CD14-positive monocyte (primary cell): ENCODE measurements at regions not wholly inside any gene's neighbourhood (a gene's known extent, or its start where the extent isn't known, plus 50 kb on each side); places are given as distances from the start of the nearest gene placed in this dataset.

Experiments
- DNase-seq, 3 donors: peaks; one replicate each; pipeline ENCODE4 v3.0.0-alpha.2; 2011 to 2022
- H2AFZ ChIP-seq: 2 replicates; pipeline ENCODE4 v1.6.0; 2012; ENCODE audit warnings: mild to moderate bottlenecking, low read depth, low read length, inconsistent platforms; ENCODE audit not compliant: insufficient read depth, poor library complexity, severe bottlenecking
- H3K27ac ChIP-seq, 2 donors: 1 replicate in 1 of 2; 2 replicates in 1 of 2; pipeline ENCODE4 v1.5.1; 2012 to 2013; ENCODE audit warnings: low read length in 2 of 2, control low read depth in 1 of 2, inconsistent platforms in 1 of 2, low read depth in 1 of 2, mild to moderate bottlenecking in 1 of 2
- H3K27me3 ChIP-seq, 2 donors: one replicate each; pipeline versions ENCODE4 v1.6.0 to v1.6.1; 2011 to 2013; ENCODE audit warnings: low read length in 2 of 2; ENCODE audit not compliant: control insufficient read depth in 2 of 2, insufficient read depth in 2 of 2
- H3K36me3 ChIP-seq, 2 donors: replicated peaks in 1 of 2; 1 replicate in 1 of 2; 2 replicates in 1 of 2; pipeline versions ENCODE4 v1.5.1 to v1.6.1; 2012 to 2013; ENCODE audit warnings: low read length in 2 of 2, control low read depth in 1 of 2, inconsistent platforms in 1 of 2, mild to moderate bottlenecking in 1 of 2; ENCODE audit not compliant: insufficient read depth in 2 of 2, control insufficient read depth in 1 of 2
- H3K4me1 ChIP-seq, 2 donors: 1 replicate in 1 of 2; 2 replicates in 1 of 2; pipeline versions ENCODE4 v1.5.1 to v1.6.1; 2012 to 2013; ENCODE audit warnings: low read length in 2 of 2, control low read depth in 1 of 2, inconsistent platforms in 1 of 2, mild to moderate bottlenecking in 1 of 2, moderate library complexity in 1 of 2; ENCODE audit not compliant: insufficient read depth in 2 of 2, control insufficient read depth in 1 of 2
- H3K4me2 ChIP-seq: replicated peaks from 2 replicates; pipeline ENCODE3; 2012; ENCODE audit warnings: low read length, moderate library complexity, mild to moderate bottlenecking; ENCODE audit not compliant: poor library complexity, severe bottlenecking; ENCODE audit errors: extremely low read depth
- H3K4me3 ChIP-seq, 3 experiments: fragments of 200-600 bp in 1 of 3; sonication (generic) in 1 of 3; replicated peaks in 1 of 3; 1 replicate in 2 of 3; 2 replicates in 1 of 3; pipeline ENCODE4 v1.5.1; 2011 to 2013; ENCODE audit warnings: low read length in 3 of 3, mild to moderate bottlenecking in 3 of 3, control low read depth in 2 of 3, low read depth in 2 of 3, inconsistent platforms in 1 of 3, moderate library complexity in 1 of 3
- H3K79me2 ChIP-seq: 2 replicates; pipeline ENCODE4 v1.6.0; 2012; ENCODE audit warnings: mild to moderate bottlenecking, control low read depth, inconsistent platforms, low read length, moderate library complexity; ENCODE audit not compliant: insufficient read depth
- H3K9ac ChIP-seq: 2 replicates; pipeline ENCODE4 v1.6.0; 2017; ENCODE audit warnings: low read length, mild to moderate bottlenecking; ENCODE audit not compliant: insufficient read depth, poor library complexity, severe bottlenecking
- H3K9me3 ChIP-seq, 2 donors: replicated peaks in 1 of 2; 1 replicate in 1 of 2; 2 replicates in 1 of 2; pipeline versions ENCODE4 v1.5.1 to v1.6.1; 2012 to 2013; ENCODE audit warnings: low read length in 2 of 2, control low read depth in 1 of 2; ENCODE audit not compliant: control insufficient read depth in 1 of 2, insufficient read depth in 1 of 2
- H4K20me1 ChIP-seq: 2 replicates; pipeline ENCODE4 v1.6.0; 2012; ENCODE audit warnings: mild to moderate bottlenecking, low read length, control low read depth, moderate library complexity; ENCODE audit not compliant: insufficient read depth
- H3K27ac Mint-ChIP-seq, 7 donors: one replicate each; pipeline ENCODE4 v1.8.0; 2020; ENCODE audit warnings: mild to moderate bottlenecking in 7 of 7, mixed read lengths in 7 of 7, moderate library complexity in 6 of 7, inconsistent platforms in 2 of 7
- H3K27me3 Mint-ChIP-seq, 3 donors: one replicate each; pipeline ENCODE4 v1.8.0; 2021 to 2022; ENCODE audit warnings: low read depth in 3 of 3, mild to moderate bottlenecking in 3 of 3, mixed read lengths in 3 of 3, moderate library complexity in 3 of 3, inconsistent platforms in 1 of 3
- H3K36me3 Mint-ChIP-seq, 2 donors: one replicate each; pipeline ENCODE4 v1.8.0; 2020; ENCODE audit warnings: mixed read lengths in 2 of 2, inconsistent platforms in 1 of 2, mild to moderate bottlenecking in 1 of 2
- H3K4me1 Mint-ChIP-seq: one replicate; pipeline ENCODE4 v1.8.0; 2020; ENCODE audit warnings: mild to moderate bottlenecking, mixed read lengths
- H3K4me3 Mint-ChIP-seq, 2 donors: one replicate each; pipeline ENCODE4 v1.8.0; 2020; ENCODE audit warnings: mild to moderate bottlenecking in 2 of 2, mixed read lengths in 2 of 2, moderate library complexity in 1 of 2
- H3K9me3 Mint-ChIP-seq, 7 donors: one replicate each; pipeline ENCODE4 v1.8.0; 2020 to 2022; ENCODE audit warnings: mixed read lengths in 7 of 7, mild to moderate bottlenecking in 6 of 7, moderate library complexity in 6 of 7, inconsistent platforms in 2 of 7
- CTCF ChIP-seq: fragments of 200-600 bp; IDR thresholded peaks from one replicate; pipeline ENCODE4 v1.8.0; 2022; ENCODE audit warnings: antibody characterized with exemption, mild to moderate bottlenecking
- WGBS: methylation state at CpG from one replicate; pipeline ENCODE4 v1.1.5; 2013; ENCODE audit warnings: missing lambda C conversion rate; ENCODE audit not compliant: insufficient coverage; 5-methylcytosine and 5-hydroxymethylcytosine counted together
- intact Hi-C, 2 donors: fragments of 100-400 bp; cut with micrococcal nuclease; formaldehyde crosslinking; loops; one replicate each; pipeline versions ENCODE4 v1.15.0 to v1.15.1; 2023

DNA sequence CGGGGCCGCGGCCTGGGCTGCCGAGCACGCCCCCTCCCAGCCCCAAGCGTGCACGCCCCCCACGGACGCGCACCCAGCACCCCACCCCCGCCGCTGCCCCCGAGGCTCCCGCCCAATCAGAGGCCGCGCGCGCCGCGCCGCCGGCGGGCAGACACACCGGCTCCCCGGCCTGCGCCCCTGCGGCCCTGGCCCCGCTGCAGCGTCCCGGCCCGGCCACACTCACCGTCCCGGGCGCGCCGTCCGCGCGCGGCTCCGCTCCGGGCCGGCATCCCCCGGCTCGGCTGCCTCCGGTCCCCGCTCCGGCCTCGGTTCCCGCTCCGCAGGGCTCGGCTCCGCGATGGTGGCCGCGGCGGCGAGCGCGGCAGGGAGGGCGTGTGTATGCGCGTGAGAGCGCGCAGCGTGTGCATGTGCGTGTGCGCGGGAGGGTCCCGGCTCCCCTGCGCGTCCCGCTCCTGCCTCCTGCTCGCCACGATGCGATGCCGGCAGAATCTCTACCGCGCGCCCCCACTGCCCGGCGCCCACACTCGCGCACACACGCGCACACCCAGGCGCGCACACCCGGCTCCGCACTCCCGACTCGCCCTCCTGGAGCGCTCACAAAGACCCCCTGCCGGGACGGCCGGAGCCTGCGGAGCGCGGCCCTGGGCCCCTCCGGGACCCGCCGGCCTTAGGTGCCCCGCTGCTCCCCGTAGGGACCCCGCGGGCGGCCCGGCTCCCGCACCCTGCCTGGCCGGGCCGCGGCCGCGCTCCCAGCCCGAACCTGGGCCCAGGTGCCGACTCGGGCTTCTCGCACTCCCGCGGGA is 186.5 kb upstream of the LINGO1 start:
- Histone ChIP-seq H4K20me1 (no peaks in the 10 kb centered on the region), H3K36me3 (no peaks in the 10 kb centered on the region), H3K27me3 (peaks cover 18 to 46% of the 10 kb centered on the region in 2 donors), H3K4me1 (no peaks in the 10 kb centered on the region), H3K9me3 (peaks cover 0 to 7% of the 10 kb centered on the region in 2 donors), H3K9ac (no peak overlapping the region), H2AFZ (no peak overlapping the region), H3K27ac (no peak overlapping the region), H3K4me3 (no peak overlapping the region), H3K79me2 (no peaks in the 10 kb centered on the region), H3K4me2 (peak overlapping the region; percentile 22)
- under 1% methylated on average over 119 of the region's 120 CpGs for WGBS
- no peak overlapping the region for H3K4me3 Mint-ChIP-seq
- H3K27me3 Mint-ChIP-seq, result peaks cover 35 to 67% (median 56%) of the 10 kb centered on the region in 3 donors
- H3K36me3 Mint-ChIP-seq, result no peaks in the 10 kb centered on the region
- no peaks in the 10 kb centered on the region for H3K4me1 Mint-ChIP-seq
- TF ChIP-seq CTCF, result no peak
- H3K27ac Mint-ChIP-seq, result no peak overlapping the region
- intact Hi-C loops, result no loop called here
- no peak for DNase-seq
- peaks cover 0 to 6% (median 0%) of the 10 kb centered on the region in 7 donors for H3K9me3 Mint-ChIP-seq

DNA sequence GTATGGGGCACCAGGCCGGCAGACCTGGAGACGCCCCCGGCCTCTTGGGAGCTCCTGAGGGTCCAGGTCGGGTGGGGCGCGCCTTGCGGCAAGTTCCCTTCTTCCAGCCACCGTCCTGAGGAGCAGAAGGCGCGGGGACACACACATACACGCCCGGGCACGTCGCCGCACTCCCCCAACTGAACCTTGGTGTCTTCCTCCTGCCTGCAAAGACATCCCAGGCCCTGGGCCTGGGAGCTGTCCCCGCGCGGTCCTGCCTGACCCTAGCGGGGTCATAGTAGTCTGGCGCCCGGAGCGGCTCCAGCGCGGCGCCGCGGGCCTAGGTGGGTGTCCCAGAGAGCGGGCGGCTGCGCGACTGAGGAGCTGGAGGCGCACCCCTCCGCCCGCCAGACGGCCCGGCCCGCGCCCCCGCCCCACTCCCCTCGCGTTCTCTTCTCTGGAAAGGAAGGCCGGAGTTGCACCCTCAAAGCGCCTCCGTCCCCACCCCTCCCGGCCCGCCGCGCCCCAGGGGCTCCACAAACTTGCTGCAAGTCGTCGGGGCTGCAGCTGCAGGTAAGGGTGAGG is 185.9 kb upstream of the LINGO1 start:
- no peaks in the 10 kb centered on the region for H4K20me1 ChIP-seq
- H3K27ac ChIP-seq, result no peak overlapping the region
- no peak for TF ChIP-seq CTCF
- no peaks in the 10 kb centered on the region for H3K79me2 ChIP-seq
- no peaks in the 10 kb centered on the region for H3K36me3 ChIP-seq
- no peak for DNase-seq
- H3K4me3 ChIP-seq, result no peak overlapping the region
- H3K9ac ChIP-seq, result no peak overlapping the region
- intact Hi-C loops, result no loop called here
- H3K27me3 ChIP-seq, result peaks cover 18 to 46% of the 10 kb centered on the region in 2 donors
- H3K27me3 Mint-ChIP-seq, result peaks cover 32 to 66% (median 57%) of the 10 kb centered on the region in 3 donors
- H3K9me3 Mint-ChIP-seq, result peaks cover 0 to 6% (median 0%) of the 10 kb centered on the region in 7 donors
- no peak overlapping the region for H2AFZ ChIP-seq
- no peaks in the 10 kb centered on the region for H3K4me1 ChIP-seq
- no peaks in the 10 kb centered on the region for H3K36me3 Mint-ChIP-seq
- 10% methylated on average over 48 of the region's 50 CpGs for WGBS
- H3K9me3 ChIP-seq, result peaks cover 0 to 7% of the 10 kb centered on the region in 2 donors
- H3K27ac Mint-ChIP-seq, result no peak overlapping the region
- H3K4me2 ChIP-seq, result no peak overlapping the region
- peak overlapping the region in 1 of 2 donors; percentile 55 for H3K4me3 Mint-ChIP-seq
- H3K4me1 Mint-ChIP-seq, result no peaks in the 10 kb centered on the region
